Type B pancreatic cell (in vitro differentiated cells): ENCODE measurements at regions not wholly inside any gene's neighbourhood (a gene's known extent, or its start where the extent isn't known, plus 50 kb on each side); places are given as distances from the start of the nearest gene placed in this dataset.

Experiments used
- DNase-seq: peaks from one replicate; pipeline ENCODE4 v3.0.0; 2021; ENCODE audit warnings: mixed read lengths; ENCODE audit not compliant: unreplicated experiment; ENCODE audit errors: extremely low spot score
- H3K27ac Mint-ChIP-seq: 2 replicates; pipeline ENCODE4 v1.8.0; 2021; ENCODE audit warnings: mild to moderate bottlenecking, mixed read lengths
- H3K27me3 Mint-ChIP-seq: 2 replicates; pipeline ENCODE4 v1.8.0; 2021; ENCODE audit warnings: mixed read lengths
- H3K36me3 Mint-ChIP-seq: 2 replicates; pipeline ENCODE4 v1.8.0; 2021; ENCODE audit warnings: mixed read lengths
- H3K4me1 Mint-ChIP-seq: one replicate; pipeline ENCODE4 v1.8.0; 2021; ENCODE audit warnings: mixed read lengths; ENCODE audit not compliant: unreplicated experiment
- H3K4me3 Mint-ChIP-seq: 2 replicates; pipeline ENCODE4 v1.8.0; 2021; ENCODE audit warnings: mild to moderate bottlenecking, mixed read lengths
- H3K9me3 Mint-ChIP-seq: 2 replicates; pipeline ENCODE4 v1.8.0; 2021; ENCODE audit warnings: mixed read lengths
- TF ChIP-seq, protein P1 (sequence below): fragments of 200-600 bp; sonication (generic); conservative IDR thresholded peaks from 2 replicates; pipeline ENCODE4 v1.5.0; 2021; ENCODE audit warnings: antibody characterized with exemption, mild to moderate bottlenecking

DNA sequence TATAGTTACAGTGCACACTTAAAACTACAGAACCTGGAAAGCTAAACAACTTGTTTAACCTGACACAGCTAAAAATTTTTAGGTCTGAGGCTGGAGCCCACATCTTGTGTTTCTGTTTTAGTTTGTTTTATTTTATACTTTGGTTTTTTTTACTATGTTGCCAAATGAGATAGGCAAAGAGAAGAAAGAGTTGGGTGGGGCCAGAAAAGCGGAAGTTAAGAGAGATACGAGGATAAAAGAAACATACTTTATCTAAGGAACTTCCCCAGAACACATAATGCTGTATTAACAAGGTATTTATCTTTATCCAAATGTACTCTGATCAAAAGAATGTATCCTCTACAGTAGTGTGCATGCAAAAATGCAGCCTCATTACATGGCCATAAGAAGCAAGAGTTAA lies 1145.7 kb downstream of the EPHA3 start:
- TF ChIP-seq, protein P1, sequence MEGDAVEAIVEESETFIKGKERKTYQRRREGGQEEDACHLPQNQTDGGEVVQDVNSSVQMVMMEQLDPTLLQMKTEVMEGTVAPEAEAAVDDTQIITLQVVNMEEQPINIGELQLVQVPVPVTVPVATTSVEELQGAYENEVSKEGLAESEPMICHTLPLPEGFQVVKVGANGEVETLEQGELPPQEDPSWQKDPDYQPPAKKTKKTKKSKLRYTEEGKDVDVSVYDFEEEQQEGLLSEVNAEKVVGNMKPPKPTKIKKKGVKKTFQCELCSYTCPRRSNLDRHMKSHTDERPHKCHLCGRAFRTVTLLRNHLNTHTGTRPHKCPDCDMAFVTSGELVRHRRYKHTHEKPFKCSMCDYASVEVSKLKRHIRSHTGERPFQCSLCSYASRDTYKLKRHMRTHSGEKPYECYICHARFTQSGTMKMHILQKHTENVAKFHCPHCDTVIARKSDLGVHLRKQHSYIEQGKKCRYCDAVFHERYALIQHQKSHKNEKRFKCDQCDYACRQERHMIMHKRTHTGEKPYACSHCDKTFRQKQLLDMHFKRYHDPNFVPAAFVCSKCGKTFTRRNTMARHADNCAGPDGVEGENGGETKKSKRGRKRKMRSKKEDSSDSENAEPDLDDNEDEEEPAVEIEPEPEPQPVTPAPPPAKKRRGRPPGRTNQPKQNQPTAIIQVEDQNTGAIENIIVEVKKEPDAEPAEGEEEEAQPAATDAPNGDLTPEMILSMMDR = no peak
- H3K4me3 Mint-ChIP-seq = no peak overlapping the region
- no peaks in the 10 kb centered on the region for H3K36me3 Mint-ChIP-seq
- H3K4me1 Mint-ChIP-seq = no peaks in the 10 kb centered on the region
- no peak for DNase-seq
- no peak overlapping the region for H3K27ac Mint-ChIP-seq
- H3K9me3 Mint-ChIP-seq = no peaks in the 10 kb centered on the region
- H3K27me3 Mint-ChIP-seq = no peaks in the 10 kb centered on the region

DNA sequence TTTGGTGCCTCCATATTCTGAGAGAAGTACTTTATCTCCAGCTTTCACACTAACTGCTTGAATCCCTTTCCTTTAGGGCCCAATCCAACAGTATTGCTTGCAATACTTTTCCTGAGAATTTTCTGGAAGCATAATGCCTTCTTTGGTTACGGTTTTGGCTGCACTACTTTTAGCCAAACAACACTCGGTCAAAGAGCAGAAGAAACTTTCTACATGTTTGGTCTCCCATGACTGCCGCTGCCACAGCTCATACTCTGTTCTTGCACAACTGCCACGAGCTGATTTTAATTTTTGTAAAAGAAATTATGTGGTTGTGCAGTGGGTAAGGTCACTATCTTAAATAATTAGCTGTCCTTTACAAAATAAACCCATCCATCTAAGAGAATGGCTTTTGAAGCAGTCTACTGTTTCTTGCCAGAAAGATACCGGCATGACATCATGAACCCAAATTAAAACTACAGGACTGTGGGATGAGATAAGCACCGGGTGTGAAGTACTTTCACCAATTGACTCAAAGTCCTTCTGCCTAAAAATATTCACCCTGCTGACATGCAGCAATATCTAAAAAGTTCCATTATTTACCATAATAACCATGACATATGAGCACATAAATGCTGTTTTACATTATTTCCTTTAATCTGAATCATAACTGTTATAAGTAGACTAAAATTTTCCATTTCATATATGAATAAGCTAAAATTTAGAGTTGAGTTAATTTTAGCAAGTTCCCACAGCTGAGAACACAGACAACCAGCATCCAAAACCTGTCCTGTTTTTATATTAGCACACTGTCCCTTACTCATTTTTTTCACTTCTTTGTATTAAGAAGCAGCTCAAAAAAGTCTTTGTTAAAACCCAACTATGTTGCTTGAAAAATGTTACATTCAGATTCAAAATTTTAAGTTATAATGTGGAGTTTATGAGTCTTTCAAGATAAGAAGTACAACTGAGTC lies 1154.3 kb downstream of the EPHA3 start:
- TF ChIP-seq, protein P1 = no peak
- Mint-ChIP-seq H3K9me3 (no peaks in the 10 kb centered on the region), H3K4me1 (no peaks in the 10 kb centered on the region), H3K4me3 (no peak overlapping the region), H3K27me3 (no peaks in the 10 kb centered on the region), H3K36me3 (no peaks in the 10 kb centered on the region), H3K27ac (no peak overlapping the region)
- DNase-seq = no peak
